ENCODE measurements at regions not wholly inside any gene's neighbourhood (a gene's known extent, or its start where the extent isn't known, plus 50 kb on each side); places are given as distances from the start of the nearest gene placed in this dataset.

DNA sequence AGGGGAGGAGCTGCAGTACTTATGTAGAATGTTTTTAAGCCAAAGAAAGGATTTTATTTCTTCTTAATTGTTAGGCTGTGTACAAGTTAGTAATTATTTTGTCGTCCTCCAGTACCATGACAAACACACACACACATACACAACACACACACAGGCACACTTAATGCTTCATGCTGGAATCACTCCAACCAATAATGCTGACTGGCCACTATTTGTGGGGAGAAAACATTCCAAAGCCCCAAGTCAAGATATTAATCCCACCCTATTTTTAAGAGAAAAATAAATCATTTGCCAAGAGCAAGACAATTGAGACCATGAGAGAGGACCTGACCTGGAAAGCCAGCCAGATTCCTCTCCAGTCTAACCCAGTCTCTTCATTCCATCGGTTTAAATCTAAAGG, 51.8 kb upstream of the TMCO5A start:
- Mint-ChIP-seq H3K4me1 (peaks cover 4% of the 10 kb centered on the region), H3K9me3 (no peaks in the 10 kb centered on the region), H3K4me3 (no peak overlapping the region), H3K27ac (no peak overlapping the region), H3K27me3 (ENCODE audit: insufficient read depth, low read depth, poor library complexity) (peaks cover 2% of the 10 kb centered on the region), H3K36me3 (ENCODE audit: low read depth) (no peaks in the 10 kb centered on the region)
- no peak for ATAC-seq
- H3K27ac ChIP-seq (ENCODE audit: low read depth): no peak overlapping the region
- H3K4me3 ChIP-seq: no peak overlapping the region
- no peak overlapping the region for H3K4me2 ChIP-seq
- no peaks in the 10 kb centered on the region for H3K36me3 ChIP-seq (ENCODE audit: insufficient read depth)
- no peak overlapping the region for H2AFZ ChIP-seq
- no peaks in the 10 kb centered on the region for H3F3A ChIP-seq (replicated peaks; ENCODE audit: low read depth)
- TF ChIP-seq ZNF114 (CRISPR knock-in tag; IDR thresholded peaks at IDR 0.05): no peak
- TF ChIP-seq STAT1 (IDR thresholded peaks at IDR 0.05; ENCODE audit: unreplicated experiment): no peak
- TF ChIP-seq, protein P1, sequence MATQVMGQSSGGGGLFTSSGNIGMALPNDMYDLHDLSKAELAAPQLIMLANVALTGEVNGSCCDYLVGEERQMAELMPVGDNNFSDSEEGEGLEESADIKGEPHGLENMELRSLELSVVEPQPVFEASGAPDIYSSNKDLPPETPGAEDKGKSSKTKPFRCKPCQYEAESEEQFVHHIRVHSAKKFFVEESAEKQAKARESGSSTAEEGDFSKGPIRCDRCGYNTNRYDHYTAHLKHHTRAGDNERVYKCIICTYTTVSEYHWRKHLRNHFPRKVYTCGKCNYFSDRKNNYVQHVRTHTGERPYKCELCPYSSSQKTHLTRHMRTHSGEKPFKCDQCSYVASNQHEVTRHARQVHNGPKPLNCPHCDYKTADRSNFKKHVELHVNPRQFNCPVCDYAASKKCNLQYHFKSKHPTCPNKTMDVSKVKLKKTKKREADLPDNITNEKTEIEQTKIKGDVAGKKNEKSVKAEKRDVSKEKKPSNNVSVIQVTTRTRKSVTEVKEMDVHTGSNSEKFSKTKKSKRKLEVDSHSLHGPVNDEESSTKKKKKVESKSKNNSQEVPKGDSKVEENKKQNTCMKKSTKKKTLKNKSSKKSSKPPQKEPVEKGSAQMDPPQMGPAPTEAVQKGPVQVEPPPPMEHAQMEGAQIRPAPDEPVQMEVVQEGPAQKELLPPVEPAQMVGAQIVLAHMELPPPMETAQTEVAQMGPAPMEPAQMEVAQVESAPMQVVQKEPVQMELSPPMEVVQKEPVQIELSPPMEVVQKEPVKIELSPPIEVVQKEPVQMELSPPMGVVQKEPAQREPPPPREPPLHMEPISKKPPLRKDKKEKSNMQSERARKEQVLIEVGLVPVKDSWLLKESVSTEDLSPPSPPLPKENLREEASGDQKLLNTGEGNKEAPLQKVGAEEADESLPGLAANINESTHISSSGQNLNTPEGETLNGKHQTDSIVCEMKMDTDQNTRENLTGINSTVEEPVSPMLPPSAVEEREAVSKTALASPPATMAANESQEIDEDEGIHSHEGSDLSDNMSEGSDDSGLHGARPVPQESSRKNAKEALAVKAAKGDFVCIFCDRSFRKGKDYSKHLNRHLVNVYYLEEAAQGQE (IDR thresholded peaks at IDR 0.05; ENCODE audit: unreplicated experiment): no peak
- TF ChIP-seq EZH2phosphoT487 (IDR thresholded peaks at IDR 0.05; ENCODE audit: unreplicated experiment): no peak
- TF ChIP-seq CREB1 (CRISPR knock-in tag; IDR thresholded peaks at IDR 0.05; ENCODE audit: low read depth): no peak
- TF ChIP-seq, protein P2, sequence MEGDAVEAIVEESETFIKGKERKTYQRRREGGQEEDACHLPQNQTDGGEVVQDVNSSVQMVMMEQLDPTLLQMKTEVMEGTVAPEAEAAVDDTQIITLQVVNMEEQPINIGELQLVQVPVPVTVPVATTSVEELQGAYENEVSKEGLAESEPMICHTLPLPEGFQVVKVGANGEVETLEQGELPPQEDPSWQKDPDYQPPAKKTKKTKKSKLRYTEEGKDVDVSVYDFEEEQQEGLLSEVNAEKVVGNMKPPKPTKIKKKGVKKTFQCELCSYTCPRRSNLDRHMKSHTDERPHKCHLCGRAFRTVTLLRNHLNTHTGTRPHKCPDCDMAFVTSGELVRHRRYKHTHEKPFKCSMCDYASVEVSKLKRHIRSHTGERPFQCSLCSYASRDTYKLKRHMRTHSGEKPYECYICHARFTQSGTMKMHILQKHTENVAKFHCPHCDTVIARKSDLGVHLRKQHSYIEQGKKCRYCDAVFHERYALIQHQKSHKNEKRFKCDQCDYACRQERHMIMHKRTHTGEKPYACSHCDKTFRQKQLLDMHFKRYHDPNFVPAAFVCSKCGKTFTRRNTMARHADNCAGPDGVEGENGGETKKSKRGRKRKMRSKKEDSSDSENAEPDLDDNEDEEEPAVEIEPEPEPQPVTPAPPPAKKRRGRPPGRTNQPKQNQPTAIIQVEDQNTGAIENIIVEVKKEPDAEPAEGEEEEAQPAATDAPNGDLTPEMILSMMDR (conservative IDR thresholded peaks at IDR 0.05; ENCODE audit: low read depth in 2 of 2): no peak
- no peak for TF ChIP-seq ZNF331 (CRISPR knock-in tag; IDR thresholded peaks at IDR 0.05; ENCODE audit: low read depth)
- TF ChIP-seq EZH2 (IDR thresholded peaks at IDR 0.05; ENCODE audit: low read depth, unreplicated experiment): no peak
- TF ChIP-seq, protein P3, sequence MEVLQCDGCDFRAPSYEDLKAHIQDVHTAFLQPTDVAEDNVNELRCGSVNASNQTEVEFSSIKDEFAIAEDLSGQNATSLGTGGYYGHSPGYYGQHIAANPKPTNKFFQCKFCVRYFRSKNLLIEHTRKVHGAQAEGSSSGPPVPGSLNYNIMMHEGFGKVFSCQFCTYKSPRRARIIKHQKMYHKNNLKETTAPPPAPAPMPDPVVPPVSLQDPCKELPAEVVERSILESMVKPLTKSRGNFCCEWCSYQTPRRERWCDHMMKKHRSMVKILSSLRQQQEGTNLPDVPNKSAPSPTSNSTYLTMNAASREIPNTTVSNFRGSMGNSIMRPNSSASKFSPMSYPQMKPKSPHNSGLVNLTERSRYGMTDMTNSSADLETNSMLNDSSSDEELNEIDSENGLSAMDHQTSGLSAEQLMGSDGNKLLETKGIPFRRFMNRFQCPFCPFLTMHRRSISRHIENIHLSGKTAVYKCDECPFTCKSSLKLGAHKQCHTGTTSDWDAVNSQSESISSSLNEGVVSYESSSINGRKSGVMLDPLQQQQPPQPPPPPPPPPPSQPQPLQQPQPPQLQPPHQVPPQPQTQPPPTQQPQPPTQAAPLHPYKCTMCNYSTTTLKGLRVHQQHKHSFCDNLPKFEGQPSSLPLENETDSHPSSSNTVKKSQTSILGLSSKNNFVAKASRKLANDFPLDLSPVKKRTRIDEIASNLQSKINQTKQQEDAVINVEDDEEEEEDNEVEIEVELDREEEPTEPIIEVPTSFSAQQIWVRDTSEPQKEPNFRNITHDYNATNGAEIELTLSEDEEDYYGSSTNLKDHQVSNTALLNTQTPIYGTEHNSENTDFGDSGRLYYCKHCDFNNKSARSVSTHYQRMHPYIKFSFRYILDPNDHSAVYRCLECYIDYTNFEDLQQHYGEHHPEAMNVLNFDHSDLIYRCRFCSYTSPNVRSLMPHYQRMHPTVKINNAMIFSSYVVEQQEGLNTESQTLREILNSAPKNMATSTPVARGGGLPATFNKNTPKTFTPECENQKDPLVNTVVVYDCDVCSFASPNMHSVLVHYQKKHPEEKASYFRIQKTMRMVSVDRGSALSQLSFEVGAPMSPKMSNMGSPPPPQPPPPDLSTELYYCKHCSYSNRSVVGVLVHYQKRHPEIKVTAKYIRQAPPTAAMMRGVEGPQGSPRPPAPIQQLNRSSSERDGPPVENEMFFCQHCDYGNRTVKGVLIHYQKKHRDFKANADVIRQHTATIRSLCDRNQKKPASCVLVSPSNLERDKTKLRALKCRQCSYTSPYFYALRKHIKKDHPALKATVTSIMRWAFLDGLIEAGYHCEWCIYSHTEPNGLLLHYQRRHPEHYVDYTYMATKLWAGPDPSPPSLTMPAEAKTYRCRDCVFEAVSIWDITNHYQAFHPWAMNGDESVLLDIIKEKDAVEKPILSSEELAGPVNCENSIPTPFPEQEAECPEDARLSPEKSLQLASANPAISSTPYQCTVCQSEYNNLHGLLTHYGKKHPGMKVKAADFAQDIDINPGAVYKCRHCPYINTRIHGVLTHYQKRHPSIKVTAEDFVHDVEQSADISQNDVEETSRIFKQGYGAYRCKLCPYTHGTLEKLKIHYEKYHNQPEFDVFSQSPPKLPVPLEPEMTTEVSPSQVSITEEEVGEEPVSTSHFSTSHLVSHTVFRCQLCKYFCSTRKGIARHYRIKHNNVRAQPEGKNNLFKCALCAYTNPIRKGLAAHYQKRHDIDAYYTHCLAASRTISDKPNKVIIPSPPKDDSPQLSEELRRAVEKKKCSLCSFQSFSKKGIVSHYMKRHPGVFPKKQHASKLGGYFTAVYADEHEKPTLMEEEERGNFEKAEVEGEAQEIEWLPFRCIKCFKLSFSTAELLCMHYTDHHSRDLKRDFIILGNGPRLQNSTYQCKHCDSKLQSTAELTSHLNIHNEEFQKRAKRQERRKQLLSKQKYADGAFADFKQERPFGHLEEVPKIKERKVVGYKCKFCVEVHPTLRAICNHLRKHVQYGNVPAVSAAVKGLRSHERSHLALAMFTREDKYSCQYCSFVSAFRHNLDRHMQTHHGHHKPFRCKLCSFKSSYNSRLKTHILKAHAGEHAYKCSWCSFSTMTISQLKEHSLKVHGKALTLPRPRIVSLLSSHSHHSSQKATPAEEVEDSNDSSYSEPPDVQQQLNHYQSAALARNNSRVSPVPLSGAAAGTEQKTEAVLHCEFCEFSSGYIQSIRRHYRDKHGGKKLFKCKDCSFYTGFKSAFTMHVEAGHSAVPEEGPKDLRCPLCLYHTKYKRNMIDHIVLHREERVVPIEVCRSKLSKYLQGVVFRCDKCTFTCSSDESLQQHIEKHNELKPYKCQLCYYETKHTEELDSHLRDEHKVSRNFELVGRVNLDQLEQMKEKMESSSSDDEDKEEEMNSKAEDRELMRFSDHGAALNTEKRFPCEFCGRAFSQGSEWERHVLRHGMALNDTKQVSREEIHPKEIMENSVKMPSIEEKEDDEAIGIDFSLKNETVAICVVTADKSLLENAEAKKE (CRISPR knock-in tag; IDR thresholded peaks at IDR 0.05): no peak
- TF ChIP-seq NANOG (IDR thresholded peaks at IDR 0.05; ENCODE audit: borderline replicate concordance): no peak
- TF ChIP-seq POLR2AphosphoS5 (IDR thresholded peaks at IDR 0.05; ENCODE audit: low read depth): no peak
- no peak for TF ChIP-seq JUNB (IDR thresholded peaks at IDR 0.05; ENCODE audit: unreplicated experiment)
- no peaks in the 10 kb centered on the region for H3K27me3 ChIP-seq (ENCODE audit: insufficient read depth)
- no peaks in the 10 kb centered on the region for H3K4me1 ChIP-seq (ENCODE audit: insufficient read depth)
- H3K79me2 ChIP-seq (replicated peaks; ENCODE audit: insufficient read depth): no peaks in the 10 kb centered on the region
- H3K9me2 ChIP-seq (ENCODE audit: insufficient read depth): no peaks in the 10 kb centered on the region
- no peak for DNase-seq (ENCODE audit: low spot score)
- no peaks in the 10 kb centered on the region for H4K20me1 ChIP-seq (replicated peaks; ENCODE audit: insufficient read depth)

Measured in GM23338 (cell line).